HG02973 (cell line): ENCODE measurements at regions not wholly inside any gene's neighbourhood (a gene's known extent, or its start where the extent isn't known, plus 50 kb on each side); places are given as distances from the start of the nearest gene placed in this dataset.
"Not testable (repeated sequence)": the region's sequence is repeated elsewhere in the genome, so short reads cannot be mapped to it uniquely, and the experiment has no call there.

Experiments
- ATAC-seq: cut with Tn5 transposase; IDR thresholded peaks from one replicate; pipeline ENCODE4 v1.9.1; 2021; ENCODE audit warnings: moderate library complexity; ENCODE audit not compliant: unreplicated experiment

DNA sequence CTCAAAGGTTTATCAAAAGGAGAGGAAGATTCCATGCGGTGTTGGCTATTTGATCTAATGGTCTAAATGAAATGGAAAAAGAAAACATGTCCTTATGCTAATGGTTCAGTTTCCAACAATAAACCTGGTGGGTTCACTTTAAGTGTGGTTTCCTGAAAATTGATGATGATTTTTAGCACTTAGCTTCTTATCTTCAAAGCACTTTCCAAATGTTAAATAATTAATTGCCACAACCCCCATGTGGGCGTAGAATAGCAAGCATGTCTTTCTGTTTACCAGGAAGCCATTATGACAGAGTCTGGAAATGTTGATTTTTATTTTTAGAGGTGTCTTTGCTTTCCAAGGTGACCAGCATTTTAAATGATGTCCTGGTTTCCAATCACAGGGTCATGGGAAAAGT is 134.8 kb upstream of the SLC4A4 start:
- ATAC-seq = no peak

DNA sequence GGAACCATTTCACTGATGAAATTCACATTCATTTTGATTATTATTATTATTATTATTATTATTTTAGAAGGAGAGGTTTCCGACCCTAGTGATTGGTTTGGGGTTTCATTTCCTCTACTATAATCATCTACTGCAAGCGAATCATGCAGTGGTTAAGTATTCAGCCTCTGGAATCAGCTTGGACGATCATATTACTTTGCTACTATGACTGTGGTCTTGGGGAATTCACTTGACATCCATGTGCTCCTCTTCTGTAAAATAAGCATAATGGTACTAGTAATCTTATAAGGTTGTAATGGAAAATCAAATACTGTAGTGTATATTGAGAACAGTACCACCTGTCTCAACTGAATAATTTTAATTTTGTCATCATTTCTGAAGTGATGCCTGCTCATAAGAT is 132.1 kb upstream of the SLC4A4 start:
- ATAC-seq = no peak

DNA sequence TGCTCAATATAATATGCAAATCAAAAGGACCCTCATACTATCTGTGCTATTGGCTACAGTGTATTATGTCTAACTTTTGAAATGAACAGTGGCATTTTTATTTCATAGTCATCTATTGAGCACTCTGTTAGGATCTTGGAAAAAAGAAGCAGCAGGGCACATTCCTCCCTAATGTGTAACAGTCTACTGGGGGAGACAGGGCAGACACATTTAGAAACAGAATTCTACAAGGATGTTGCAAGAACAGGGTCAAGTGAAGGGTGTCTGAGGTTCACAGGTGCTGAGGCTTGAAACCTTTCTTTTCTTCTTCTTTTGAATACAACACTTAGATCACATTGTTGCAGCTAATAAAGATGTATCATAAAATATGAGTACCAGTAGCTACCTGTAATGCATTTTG is 129.7 kb upstream of the SLC4A4 start:
- no peak for ATAC-seq

DNA sequence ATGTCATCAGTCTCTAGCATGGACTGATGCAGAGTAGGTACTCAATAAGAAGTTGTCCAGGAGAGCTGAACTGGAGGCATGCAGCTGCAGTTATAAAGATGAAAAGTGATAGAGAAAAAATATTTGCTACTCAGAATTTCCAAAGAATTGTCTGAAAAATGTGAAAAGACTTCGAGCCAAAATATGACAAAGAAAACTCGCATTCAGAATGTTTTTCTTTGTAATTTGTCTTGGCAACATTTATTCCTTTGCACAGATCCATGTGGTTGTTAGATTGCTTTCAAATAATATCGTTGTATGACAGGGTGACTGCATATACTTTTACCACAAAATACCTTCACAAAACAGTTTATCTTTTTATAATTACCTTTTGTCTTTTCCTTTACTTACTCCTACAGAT is 128.0 kb upstream of the SLC4A4 start:
- ATAC-seq = no peak

DNA sequence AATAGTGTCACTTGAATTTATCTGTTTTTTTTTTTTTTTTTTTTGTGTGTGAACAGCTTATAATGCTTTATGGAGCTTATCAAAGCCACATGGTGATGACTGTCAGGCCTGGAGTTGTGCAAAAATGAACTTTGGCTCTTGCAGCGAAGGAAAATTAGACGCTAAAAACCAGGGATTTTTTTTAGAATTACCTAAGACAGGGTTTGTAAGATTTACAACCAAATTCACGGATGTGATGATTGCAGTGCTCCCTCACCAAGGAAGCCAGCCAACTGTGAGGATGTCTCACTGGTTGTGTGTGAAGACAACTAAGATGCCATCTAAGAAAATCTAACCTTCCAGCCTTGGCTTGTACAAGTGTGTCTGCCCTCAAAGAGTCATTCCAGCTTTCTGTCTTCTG is 127.1 kb upstream of the SLC4A4 start:
- no peak for ATAC-seq

DNA sequence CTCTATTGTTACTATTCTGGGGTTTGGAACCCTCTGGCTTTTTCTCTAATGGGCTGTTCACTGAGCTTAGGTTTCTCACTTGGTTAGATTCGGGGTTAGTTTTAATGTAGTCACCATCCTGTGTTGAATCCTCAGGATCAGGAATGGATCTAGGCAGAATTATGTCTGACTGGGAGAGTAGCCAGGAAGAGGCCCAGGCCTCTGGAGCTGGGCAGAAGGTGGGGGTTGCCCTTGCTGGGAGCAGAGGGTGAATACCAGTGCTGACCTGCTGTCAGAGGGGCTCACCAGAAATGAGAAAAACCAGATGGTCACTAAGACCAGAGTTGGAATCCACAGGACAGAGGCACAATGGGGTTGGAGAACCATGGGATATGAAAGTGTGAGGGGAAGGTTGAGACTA is 126.6 kb upstream of the SLC4A4 start:
- no peak for ATAC-seq

DNA sequence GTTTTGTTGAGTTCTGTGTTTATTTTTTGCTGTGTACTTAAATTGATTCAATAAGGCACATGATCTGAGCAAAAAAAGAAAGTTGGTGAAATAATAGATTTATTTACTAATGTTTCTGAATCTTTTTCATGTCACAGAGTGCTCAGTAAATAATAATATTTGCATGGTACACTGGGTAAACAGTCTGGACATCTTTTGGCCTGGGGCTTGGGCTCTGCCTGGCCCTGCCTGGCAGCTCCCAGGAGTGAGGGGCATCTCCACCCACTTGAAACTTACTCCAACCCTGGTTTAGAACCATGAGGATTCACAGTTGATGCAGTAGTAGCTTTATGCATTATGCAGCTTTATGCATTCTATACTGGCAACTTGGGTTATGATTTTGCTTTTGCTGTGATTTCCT is 124.2 kb upstream of the SLC4A4 start:
- ATAC-seq = no peak

DNA sequence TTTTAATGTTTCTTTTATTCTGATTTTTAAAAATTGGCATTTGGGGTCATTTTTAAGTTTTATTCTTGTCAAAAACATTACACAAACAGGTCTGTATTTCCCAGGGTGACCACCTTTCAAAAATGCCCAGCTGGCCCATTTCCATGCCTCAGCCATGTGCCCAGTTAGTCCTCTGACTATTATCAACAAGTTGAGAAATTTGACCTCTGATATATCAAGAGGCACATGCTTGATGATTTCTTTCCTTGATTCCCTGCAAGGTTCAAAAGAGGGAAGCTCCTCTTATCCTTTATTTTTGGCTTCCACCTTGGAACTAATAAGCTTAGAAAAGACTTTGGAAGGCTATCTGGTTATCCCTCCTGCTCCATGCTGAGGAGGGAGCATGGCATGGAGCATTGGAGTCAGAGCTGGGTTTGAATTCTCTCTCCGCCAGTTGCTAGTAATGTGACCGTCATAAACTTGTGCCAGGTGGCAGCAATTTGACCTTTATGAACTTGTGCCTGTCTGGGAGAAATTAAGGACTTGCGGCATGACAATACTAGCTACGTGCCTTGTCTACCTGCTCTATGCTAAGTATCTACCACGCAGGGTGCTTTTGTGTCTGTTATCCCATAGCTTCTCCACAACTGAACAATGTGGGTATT is 122.4 kb upstream of the SLC4A4 start:
- ATAC-seq = no peak

DNA sequence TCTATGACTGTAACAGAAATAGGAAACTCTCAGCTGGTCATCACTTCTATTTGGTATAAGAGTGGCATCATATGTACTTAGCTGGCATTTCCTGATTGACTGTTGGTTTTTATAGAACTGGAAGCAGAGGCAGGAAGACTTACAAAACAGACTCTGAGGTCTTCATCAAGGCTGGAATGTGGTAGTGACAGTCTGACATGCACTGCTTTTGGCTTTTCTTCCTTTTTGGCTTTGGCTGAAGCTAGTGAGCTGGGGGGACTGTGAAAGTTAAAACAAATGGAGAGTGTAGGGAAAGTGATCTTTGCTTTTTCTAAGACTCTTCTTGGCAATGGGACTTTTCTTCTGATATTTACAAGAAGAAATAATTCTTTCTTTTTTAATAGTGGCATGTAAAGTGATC is 121.1 kb upstream of the SLC4A4 start:
- no peak for ATAC-seq

DNA sequence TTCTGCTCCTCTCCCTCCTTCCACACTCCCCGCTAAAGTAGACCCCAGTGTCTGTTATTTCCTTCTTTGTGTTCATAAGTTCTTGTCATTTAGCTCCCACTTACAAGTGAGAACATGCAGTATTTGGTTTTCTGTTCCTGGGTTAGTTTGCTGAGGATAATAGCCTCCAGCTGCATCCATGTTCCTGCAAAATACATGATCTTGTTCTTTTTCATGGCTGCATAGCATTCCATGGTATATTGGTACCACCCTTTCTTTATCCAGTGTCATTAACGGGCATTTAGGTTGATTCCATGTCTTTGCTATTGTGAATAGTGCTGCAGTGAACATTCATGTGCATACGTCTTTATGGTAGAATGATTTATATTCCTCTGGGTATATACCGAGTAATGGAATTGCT is 118.0 kb upstream of the SLC4A4 start:
- not testable (repeated sequence) for ATAC-seq

DNA sequence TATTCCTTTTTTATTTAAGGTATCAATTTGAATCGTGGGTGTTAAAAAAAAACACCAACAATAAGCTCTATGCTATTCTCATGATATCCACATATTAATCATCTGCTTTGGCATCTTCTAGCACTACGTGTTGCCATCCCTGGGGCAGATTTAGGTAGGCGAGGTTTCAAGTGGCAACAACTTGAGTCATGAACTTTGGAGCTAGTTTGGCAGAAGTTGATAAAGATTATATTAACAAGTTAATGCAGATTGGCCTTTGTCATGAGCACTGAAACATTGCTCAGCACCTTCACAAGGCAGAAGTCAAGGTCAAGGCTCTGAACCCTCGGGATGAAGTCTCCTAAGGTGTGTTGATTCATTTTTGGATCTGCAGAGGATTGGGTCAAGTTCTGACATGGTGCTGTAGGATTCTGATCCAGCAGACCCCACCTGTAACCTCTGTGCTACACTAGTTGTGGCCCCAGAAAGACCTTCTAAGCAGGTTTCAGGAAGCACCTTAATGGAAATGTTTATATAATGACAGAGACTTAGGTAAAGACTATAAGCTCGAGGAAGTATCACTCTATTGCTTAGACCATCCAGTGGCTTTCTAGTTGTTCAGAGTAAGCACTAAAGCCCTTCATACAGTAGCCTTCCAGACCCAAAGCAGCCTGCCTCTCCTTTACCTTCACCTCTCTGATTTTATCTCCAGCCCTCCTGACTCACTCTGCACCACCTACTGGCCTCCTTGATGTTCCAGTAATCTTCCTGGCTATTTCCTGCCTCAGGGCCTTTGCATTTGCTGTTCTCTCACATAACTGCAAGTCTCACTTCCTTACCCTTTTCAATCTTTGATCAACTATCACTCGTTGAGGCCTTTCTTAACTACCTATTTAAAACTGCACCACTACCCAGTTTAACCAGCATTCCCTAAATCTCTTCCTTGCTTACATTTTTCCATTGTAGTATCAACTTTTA is 117.0 kb upstream of the SLC4A4 start:
- no peak for ATAC-seq

DNA sequence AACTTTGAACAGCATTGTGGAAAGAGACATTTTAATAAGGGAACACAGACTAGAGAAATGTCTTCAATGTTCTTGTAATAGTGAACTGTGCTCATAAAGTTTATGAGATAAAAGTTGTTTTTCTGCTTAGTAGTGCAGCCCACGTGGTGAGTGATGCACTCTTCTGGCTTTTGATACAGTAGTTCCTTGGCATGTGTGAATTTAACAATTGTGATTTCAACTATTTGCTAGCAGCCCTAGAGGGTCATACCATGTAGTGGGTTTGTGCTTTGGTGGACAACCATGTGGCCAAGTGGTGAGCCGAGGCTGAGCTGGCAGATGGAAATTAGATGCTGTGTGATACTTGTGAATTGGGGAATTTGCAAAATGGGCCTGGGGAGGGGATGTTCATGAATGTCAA is 116.2 kb upstream of the SLC4A4 start:
- no peak for ATAC-seq

DNA sequence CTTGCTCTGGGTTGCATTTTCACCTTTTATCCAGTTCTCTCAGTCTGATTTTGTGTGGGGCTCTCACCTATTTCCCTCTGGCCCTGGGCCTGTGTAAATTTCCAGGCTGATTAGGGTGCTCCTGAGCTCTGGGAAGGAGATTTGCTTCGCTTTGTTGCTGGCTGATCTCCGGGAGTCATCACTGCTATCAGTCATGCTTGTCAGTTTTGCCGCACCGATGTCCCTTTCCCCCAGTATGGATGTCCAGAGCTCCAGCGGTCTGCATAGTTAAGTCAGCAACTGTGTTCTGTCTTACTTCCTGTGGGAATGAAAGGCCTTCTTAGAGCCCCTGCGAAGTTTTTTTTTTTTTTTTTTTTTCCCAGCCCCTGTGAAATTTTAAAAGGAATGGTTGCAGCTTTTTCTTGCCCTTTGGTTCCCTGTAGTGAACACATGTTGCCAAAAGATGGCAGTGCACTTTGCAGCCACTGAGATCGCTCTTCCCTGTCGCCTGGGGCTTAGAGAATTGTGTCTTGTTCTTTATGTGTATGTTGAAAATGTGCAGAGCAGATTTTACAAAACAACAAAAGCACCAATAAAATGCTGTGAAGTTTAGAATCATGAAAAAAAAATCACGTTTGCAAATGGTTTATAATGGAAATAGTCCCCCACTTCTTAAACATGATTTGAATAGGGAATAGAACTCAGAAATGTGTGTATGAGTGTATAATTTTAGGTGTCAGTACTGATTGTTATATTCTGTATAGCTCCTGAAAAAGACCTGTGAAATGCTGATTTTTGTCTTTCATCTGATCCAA is 109.1 kb upstream of the SLC4A4 start:
- no peak for ATAC-seq

DNA sequence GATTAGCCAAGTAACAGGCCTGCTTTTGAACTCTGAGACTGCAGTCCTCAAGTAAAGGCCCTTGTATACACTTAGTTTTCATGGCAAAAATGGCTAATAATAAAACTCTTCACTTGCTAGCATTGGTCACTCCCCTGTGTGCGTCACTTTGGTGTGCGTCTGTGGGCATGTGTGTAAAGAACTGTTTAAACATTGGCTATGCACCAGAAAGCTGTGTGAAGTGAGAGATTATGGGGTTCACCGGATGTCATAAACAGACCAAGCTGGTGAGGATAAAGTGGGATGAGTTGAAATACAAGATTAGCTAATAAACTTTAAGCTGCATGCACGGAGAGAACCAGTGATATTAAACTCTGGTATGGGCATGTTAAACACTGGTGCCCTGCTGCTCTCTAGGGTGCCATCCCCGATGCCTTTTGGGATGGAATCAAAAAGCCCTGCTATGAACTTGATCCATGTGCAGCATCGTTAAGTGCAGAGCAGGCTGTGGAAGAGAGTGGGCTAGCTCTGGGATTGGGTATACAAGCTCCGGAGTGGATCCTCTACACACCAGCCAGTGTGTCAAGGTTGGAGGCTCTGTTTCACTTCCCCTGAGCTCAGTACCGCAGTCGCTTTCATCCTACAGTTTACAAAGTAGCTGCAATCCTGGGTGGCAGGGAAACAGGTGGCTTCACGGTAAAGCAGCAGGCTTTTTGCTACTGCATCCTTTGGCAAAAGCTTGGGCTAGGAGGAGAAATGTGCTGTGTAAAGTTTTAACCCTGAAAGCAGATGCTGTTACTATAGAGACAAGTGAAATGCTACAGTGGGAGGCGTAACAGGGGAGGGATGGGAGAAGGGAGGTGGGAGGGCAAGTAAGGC is 108.3 kb upstream of the SLC4A4 start:
- no peak for ATAC-seq

DNA sequence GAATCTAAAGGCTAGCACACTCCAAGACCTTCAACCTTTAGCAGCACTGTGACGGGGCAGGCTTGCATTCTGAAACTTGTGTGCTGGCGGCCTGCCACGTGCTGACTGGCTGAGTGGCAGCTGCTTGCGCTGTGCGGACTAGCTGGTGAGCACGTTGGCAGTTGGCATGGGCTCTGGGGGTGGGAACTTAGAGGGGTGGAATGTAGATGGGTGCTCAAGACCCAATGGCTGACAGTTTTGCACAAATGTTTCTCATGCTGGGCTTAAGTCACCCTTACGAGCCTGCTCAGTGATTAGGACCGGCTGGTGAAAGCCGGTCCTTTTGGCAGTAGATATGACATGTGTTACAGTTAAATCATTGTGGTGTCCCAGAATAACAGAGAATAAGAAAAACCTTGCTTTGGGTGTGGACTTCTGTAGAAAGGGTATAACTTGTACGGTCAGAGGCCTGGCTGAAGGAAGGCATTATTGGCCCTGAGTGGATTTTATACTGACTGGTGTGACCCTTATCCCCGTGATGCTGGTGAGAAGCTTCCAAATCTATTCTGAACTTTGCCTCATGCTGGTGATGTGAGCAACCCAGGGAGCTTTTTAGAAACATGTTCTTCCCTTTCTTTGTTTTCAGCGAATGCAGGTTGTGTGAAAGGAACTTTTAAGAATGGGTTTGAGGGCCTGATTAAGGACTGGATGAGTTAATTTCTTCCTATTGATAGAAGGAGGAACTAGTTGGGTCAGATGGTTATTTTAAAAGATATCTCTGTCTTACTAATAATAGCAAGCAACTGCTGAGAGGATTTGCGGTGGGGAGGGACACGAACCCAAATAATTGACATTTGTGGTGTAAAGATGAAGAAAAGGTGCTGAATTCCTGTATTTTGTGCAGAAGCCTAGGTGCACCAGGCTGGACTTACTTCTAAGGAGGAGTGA is 107.4 kb upstream of the SLC4A4 start:
- no peak for ATAC-seq

DNA sequence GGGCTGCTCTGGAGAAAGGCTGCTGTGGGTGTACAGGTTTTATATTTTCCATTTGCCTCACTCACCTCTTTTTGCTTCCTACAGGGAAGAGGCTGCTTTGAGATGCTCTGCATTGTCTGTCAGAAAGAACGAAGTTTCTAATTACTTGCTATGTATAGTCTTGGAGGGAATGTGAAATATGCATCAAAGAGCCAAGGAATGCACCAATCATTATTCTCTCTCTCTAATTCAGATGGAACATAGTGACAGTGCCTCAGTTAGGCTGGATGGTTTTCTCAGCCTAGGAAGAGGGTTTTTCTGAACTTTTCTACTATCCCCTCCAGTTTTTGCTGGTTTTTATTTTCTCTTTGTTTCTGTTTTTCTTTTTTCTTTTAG is 106.8 kb upstream of the SLC4A4 start:
- ATAC-seq = no peak

DNA sequence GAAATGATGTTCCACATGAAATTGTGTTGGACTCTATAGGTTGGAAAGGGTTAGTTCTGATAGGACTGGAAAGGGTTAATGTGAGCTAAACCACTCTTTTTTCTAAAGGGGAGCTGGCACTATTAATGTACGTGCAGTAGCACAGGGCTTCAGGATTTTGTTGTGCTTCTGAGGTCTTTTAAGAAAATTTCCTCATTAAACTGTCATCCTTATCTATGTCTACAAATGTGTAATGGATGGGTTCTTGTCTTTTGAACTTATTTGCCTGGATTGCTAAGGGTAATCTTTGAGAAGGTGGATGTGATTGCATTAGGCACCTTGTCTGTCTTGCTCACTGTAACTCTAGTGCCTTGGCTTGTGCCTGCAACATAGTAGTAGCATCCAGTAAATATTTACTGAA is 106.0 kb upstream of the SLC4A4 start:
- ATAC-seq = no peak

DNA sequence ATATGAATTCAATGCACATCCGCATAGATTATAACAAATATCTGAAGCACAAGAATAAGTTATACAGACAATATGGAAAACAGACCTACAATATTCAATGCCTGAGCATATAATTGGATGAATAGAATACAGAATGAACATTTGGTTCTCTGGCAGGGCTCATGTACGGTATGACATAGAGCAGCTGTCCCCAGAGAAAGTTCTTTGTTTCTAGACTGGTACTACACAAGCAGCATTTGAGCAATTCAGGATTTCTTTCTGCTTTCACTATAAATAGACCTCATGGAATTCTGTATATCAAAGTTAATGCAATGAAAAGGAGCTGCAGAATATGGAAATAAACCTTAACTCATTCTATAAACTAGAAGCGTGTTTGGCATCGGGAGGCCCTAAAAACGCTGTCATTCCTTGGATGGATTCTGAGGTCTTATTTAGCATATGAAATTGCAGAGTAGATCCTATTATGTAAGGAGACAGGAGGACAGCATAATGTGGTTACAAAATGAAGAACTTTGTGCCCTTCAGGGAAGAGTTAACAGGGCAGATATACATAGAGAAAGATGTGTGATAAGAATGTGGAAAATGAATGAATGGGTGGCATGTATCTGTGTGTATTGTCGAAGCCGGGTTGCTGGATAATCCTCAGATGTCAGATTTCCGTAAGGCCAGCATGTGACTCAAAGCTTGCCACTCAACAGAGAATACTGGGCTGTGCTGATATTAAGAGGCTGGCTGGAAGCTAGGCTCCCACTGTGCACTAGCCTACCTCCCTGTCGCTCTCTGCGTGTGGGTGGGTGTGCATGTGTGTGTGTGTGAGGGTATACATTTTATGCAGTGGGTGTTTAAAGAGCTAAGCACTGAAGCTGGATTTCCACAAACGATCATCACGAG is 103.3 kb upstream of the SLC4A4 start:
- ATAC-seq = no peak

DNA sequence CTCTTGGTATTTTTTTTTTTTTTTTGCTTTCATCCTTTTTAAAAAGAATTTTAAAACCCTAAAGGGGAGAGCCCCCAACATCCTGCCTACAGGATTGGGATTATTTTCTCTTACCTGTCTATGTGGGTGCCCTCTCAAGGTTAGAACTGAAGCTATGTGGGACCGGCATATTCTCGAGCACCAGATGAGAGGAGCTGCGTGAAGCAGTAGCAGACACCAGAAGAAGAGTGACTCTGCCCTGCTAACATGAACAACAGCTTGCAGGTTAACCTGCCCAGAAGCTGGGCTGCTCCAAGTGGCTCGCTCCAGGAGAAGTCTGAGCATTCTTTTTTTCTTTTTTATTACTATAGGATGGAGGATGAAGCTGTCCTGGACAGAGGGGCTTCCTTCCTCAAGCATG is 102.6 kb upstream of the SLC4A4 start:
- no peak for ATAC-seq
